ENCODE measurements at regions not wholly inside any gene's neighbourhood (a gene's known extent, or its start where the extent isn't known, plus 50 kb on each side); places are given as distances from the start of the nearest gene placed in this dataset.

- peak in 2 of 3 donors; percentile 5 to 32 for DNase-seq
- ATAC-seq = no peak
- no peak overlapping the region for H3K27ac ChIP-seq
- intact Hi-C loops (cut with DNase I) = no loop called here
- TF ChIP-seq CTCF (IDR thresholded peaks at IDR 0.05) (no peak), POLR2A (IDR thresholded peaks at IDR 0.05) (no peak)
- WGBS (ENCODE audit: insufficient coverage, low coverage, low lambda C conversion rate, missing lambda C conversion rate) = 48% methylated on average over 13 of the region's 20 CpGs
- H3K27me3 ChIP-seq = no peaks in the 10 kb centered on the region
- no peaks in the 10 kb centered on the region for H3K4me1 ChIP-seq
- H3K36me3 ChIP-seq = no peaks in the 10 kb centered on the region
- H3K9me3 ChIP-seq = no peaks in the 10 kb centered on the region
- H3K4me3 ChIP-seq = no peak overlapping the region
Observed at GRCh38 chr4:8770518-8771257, 101.0 kb downstream of the HMX1 start.

GRCh38 chr4:8769645-8770517 lies 101.8 kb downstream of the HMX1 start:
- peak in 2 of 3 donors; percentile 10 to 38 for DNase-seq
- Histone ChIP-seq H3K4me3 (no peak overlapping the region), H3K27ac (no peak overlapping the region), H3K9me3 (no peaks in the 10 kb centered on the region), H3K27me3 (no peaks in the 10 kb centered on the region), H3K36me3 (no peaks in the 10 kb centered on the region), H3K4me1 (no peaks in the 10 kb centered on the region)
- WGBS (ENCODE audit: insufficient coverage, low coverage, low lambda C conversion rate, missing lambda C conversion rate) = 60% methylated on average over 8 of the region's 17 CpGs
- TF ChIP-seq CTCF (IDR thresholded peaks at IDR 0.05) = no peak
- no peak for TF ChIP-seq POLR2A (IDR thresholded peaks at IDR 0.05)
- ATAC-seq = no peak
- intact Hi-C loops (cut with DNase I) = no loop called here

GRCh38 chr4:8768357-8768999 lies 103.2 kb downstream of the HMX1 start:
- H3K4me3 ChIP-seq = no peak overlapping the region
- DNase-seq = peak in 2 of 3 donors; percentile 5 to 16
- intact Hi-C loops (cut with DNase I) = no loop called here
- no peak for ATAC-seq
- WGBS (ENCODE audit: insufficient coverage, low coverage, low lambda C conversion rate, missing lambda C conversion rate) = 68% methylated on average over 9 of the region's 20 CpGs
- no peaks in the 10 kb centered on the region for H3K27me3 ChIP-seq
- no peaks in the 10 kb centered on the region for H3K36me3 ChIP-seq
- no peak overlapping the region for H3K27ac ChIP-seq
- TF ChIP-seq POLR2A (IDR thresholded peaks at IDR 0.05) = no peak
- TF ChIP-seq CTCF (IDR thresholded peaks at IDR 0.05) = no peak
- no peaks in the 10 kb centered on the region for H3K9me3 ChIP-seq
- H3K4me1 ChIP-seq = no peaks in the 10 kb centered on the region

- Histone ChIP-seq H3K27ac (no peak overlapping the region), H3K27me3 (no peaks in the 10 kb centered on the region), H3K4me3 (no peak overlapping the region), H3K36me3 (no peaks in the 10 kb centered on the region), H3K4me1 (no peaks in the 10 kb centered on the region), H3K9me3 (no peaks in the 10 kb centered on the region)
- ATAC-seq = no peak
- peak in 2 of 3 donors; percentile 11 to 48 for DNase-seq
- TF ChIP-seq CTCF (IDR thresholded peaks at IDR 0.05) (no peak), POLR2A (IDR thresholded peaks at IDR 0.05) (no peak)
- intact Hi-C loops (cut with DNase I) = no loop called here
- WGBS (ENCODE audit: insufficient coverage, low coverage, low lambda C conversion rate, missing lambda C conversion rate) = 61% methylated on average over 2 of the region's 12 CpGs
Observed at GRCh38 chr4:8766610-8767009, 105.0 kb downstream of the HMX1 start.

Data from right lobe of liver (tissue), 6 donors.